Endothelial cell of umbilical vein (primary cell): ENCODE measurements at regions not wholly inside any gene's neighbourhood (a gene's known extent, or its start where the extent isn't known, plus 50 kb on each side); places are given as distances from the start of the nearest gene placed in this dataset.

Experiments
- BruUV-seq: library from RNA; stranded (reverse); fragments of 400-500 nt; replicated peaks from 2 replicates; lab custom pipeline; 2021; lab: Mats Ljungman, UMichigan
- CTCF ChIA-PET: fragments of 300-600, 350-600 bp; sonication (Branson Sonifier 250); formaldehyde crosslinking; loops from one replicate; lab custom pipeline; 2021; ENCODE audit warnings: antibody characterized with exemption, inconsistent platforms; lab: Charles Lee
- POLR2A ChIA-PET: fragments of 300-600, 350-600 bp; sonication (Branson Sonifier 250); formaldehyde crosslinking; loops from one replicate; lab custom pipeline; 2021; ENCODE audit warnings: antibody characterized with exemption, inconsistent platforms; lab: Charles Lee
- DNase-seq: peaks from one replicate; pipeline ENCODE4 v3.0.0-alpha.2; 2011; ENCODE audit warnings: low read depth, low spot score
- FAIRE-seq: peaks from 2 replicates; lab custom pipeline; 2011; peaks lifted over from hg19 to GRCh38; lab: Jason Lieb, UNC
- H2AFZ ChIP-seq: 2 replicates; pipeline ENCODE4 v1.6.0; 2012; ENCODE audit warnings: low read depth, low read length, control low read depth, inconsistent platforms
- H3K27ac ChIP-seq: 2 replicates; pipeline ENCODE4 v1.5.1; 2011; ENCODE audit warnings: low read depth, mild to moderate bottlenecking, control low read depth, low read length, moderate library complexity; ENCODE audit not compliant: insufficient read depth
- H3K27me3 ChIP-seq, 2 experiments: 2 replicates each; pipeline versions ENCODE4 v1.6.0 to v1.6.1; 2011; ENCODE audit warnings: low read length in 2 of 2, mixed read lengths in 1 of 2; ENCODE audit not compliant: control insufficient read depth in 2 of 2, insufficient read depth in 2 of 2
- H3K36me3 ChIP-seq, 2 experiments: 2 replicates in 1 of 2; 3 replicates in 1 of 2; pipeline ENCODE4 v1.5.1; 2011; ENCODE audit warnings: low read length in 2 of 2, mild to moderate bottlenecking in 1 of 2, moderate library complexity in 1 of 2; ENCODE audit not compliant: control insufficient read depth in 2 of 2, insufficient read depth in 2 of 2; ENCODE audit errors: extremely low read depth in 1 of 2
- H3K4me1 ChIP-seq: 3 replicates; pipeline ENCODE4 v1.5.1; 2011; ENCODE audit warnings: mild to moderate bottlenecking, low read length; ENCODE audit not compliant: control insufficient read depth, insufficient read depth; ENCODE audit errors: extremely low read depth
- H3K4me2 ChIP-seq: 2 replicates; pipeline ENCODE4 v1.6.1; 2011; ENCODE audit warnings: low read length, control low read depth, mixed read lengths; ENCODE audit not compliant: insufficient read depth
- H3K4me3 ChIP-seq, 3 experiments: fragments of 200-600 bp in 1 of 3; sonication (generic), shearing (Covaris generic) in 1 of 3; replicated peaks in 1 of 3; 2 replicates each; pipeline ENCODE4 v1.5.1; 2011 to 2016; ENCODE audit warnings: control low read depth in 3 of 3, low read length in 3 of 3, mild to moderate bottlenecking in 2 of 3, inconsistent platforms in 1 of 3, low read depth in 1 of 3, moderate library complexity in 1 of 3; ENCODE audit not compliant: insufficient read depth in 1 of 3
- H3K79me2 ChIP-seq: 2 replicates; pipeline ENCODE4 v1.6.0; 2012; ENCODE audit warnings: low read length, inconsistent platforms; ENCODE audit not compliant: control insufficient read depth, insufficient read depth
- H3K9ac ChIP-seq: replicated peaks from 2 replicates; pipeline ENCODE3; 2011; ENCODE audit warnings: low read length, control low read depth; ENCODE audit not compliant: insufficient read depth; ENCODE audit errors: extremely low read depth
- H3K9me1 ChIP-seq: replicated peaks from 3 replicates; pipeline ENCODE4 v1.6.0; 2011; ENCODE audit warnings: mild to moderate bottlenecking, low read length; ENCODE audit not compliant: control insufficient read depth, insufficient read depth; ENCODE audit errors: extremely low read depth
- H3K9me3 ChIP-seq: replicated peaks from 2 replicates; pipeline ENCODE4 v1.5.1; 2012; ENCODE audit warnings: low read length, inconsistent platforms; ENCODE audit not compliant: control insufficient read depth, insufficient read depth
- H4K20me1 ChIP-seq: replicated peaks from 2 replicates; pipeline ENCODE3; 2011; ENCODE audit warnings: mild to moderate bottlenecking, low read length; ENCODE audit not compliant: control insufficient read depth, insufficient read depth; ENCODE audit errors: extremely low read depth
- EZH2 ChIP-seq: IDR thresholded peaks from 2 replicates; pipeline ENCODE4 v1.6.1; 2012; ENCODE audit warnings: borderline replicate concordance, low read depth, mild to moderate bottlenecking, moderate library complexity, low read length, inconsistent platforms; ENCODE audit not compliant: severe bottlenecking
- FOS ChIP-seq: IDR thresholded peaks from 2 replicates; pipeline ENCODE4 v1.6.1; 2011; ENCODE audit warnings: mild to moderate bottlenecking, low read length, moderate library complexity, borderline replicate concordance; ENCODE audit not compliant: insufficient read depth
- GATA2 ChIP-seq: IDR thresholded peaks from 2 replicates; pipeline ENCODE4 v1.7.0; 2011; ENCODE audit warnings: low read depth, mild to moderate bottlenecking, moderate library complexity, mixed read lengths, low read length; ENCODE audit not compliant: insufficient read length, insufficient read depth
- JUN ChIP-seq: IDR thresholded peaks from 2 replicates; pipeline ENCODE4 v1.6.1; 2011; ENCODE audit warnings: borderline replicate concordance, low read depth; ENCODE audit not compliant: insufficient read length, insufficient read depth
- MYC ChIP-seq: IDR thresholded peaks from one replicate; pipeline ENCODE4 v1.6.1; 2011; ENCODE audit warnings: mild to moderate bottlenecking, low read depth, low read length
- POLR2A ChIP-seq: IDR thresholded peaks from 2 replicates; pipeline ENCODE4 v1.6.1; 2012; ENCODE audit warnings: low read depth, mild to moderate bottlenecking, control low read depth, low read length
- POLR2AphosphoS5 ChIP-seq: IDR thresholded peaks from 2 replicates; pipeline ENCODE4 v1.6.1; 2012; ENCODE audit warnings: low read depth, mild to moderate bottlenecking, control low read depth, low read length, moderate library complexity; ENCODE audit not compliant: insufficient read depth
- dilution Hi-C: fragments of 300-500 bp; cut with MboI; formaldehyde crosslinking; loops from one replicate; pipeline ENCODE4 v1.15.0; 2019; ENCODE audit warnings: low sequenced_read_pairs; ENCODE audit not compliant: extremely low pct_ligation_motif_present
- intact Hi-C: fragments of 100-400 bp; cut with micrococcal nuclease; formaldehyde crosslinking; loops from one replicate; pipeline ENCODE4 v1.10.0; 2022
- TF ChIP-seq, protein P1 (sequence below), 2 donors: IDR thresholded peaks; 1 replicate in 1 of 2; 2 replicates in 1 of 2; pipeline ENCODE4 v1.5.1; 2011; ENCODE audit warnings: low read length in 2 of 2, mild to moderate bottlenecking in 2 of 2, moderate library complexity in 2 of 2, control low read depth in 1 of 2, inconsistent platforms in 1 of 2, low read depth in 1 of 2; ENCODE audit not compliant: insufficient read depth in 1 of 2; ENCODE audit errors: extremely low read depth in 1 of 2
- TF ChIP-seq, protein P2 (sequence below): IDR thresholded peaks from 2 replicates; pipeline ENCODE4 v1.6.1; 2011; ENCODE audit not compliant: insufficient read depth, insufficient read length

DNA sequence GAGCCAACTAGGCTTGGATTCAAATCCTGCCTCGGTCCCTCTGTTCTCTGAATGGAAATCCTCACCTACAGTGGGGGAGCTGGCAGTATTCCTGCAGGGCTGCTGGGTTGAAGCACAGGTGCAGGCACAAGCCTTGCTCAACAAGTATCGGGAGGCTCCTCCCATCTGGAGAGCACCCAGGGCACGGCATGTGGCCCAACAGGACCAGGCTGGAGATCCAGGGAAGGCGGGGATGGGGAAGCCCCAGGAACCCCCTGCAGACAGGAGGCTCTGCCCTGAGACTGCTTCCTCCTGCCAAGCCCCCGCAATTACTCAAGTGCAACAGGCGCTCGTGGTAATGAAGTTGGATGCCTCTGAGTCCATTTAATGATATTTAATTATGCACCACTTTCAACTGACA, 128.0 kb upstream of the VSTM2B start:
- Histone ChIP-seq H3K9me1 (no peaks in the 10 kb centered on the region), H3K4me2 (no peak overlapping the region), H3K36me3 (no peaks in the 10 kb centered on the region)

GRCh38 chr19:29399804-29400203, 126.0 kb upstream of the VSTM2B start:
- BruUV-seq: no TSS peak
- no peak overlapping the region for H3K9ac ChIP-seq
- H3K9me3 ChIP-seq: peaks cover 2% of the 10 kb centered on the region
- no peaks in the 10 kb centered on the region for H3K9me1 ChIP-seq
- H3K27me3 ChIP-seq: no peaks in the 10 kb centered on the region
- CTCF ChIA-PET: no interaction called here
- H3K4me3 ChIP-seq: no peak overlapping the region
- H4K20me1 ChIP-seq: no peaks in the 10 kb centered on the region
- no peak overlapping the region for H3K4me2 ChIP-seq
- H3K4me1 ChIP-seq: no peaks in the 10 kb centered on the region
- FAIRE-seq: no peak
- no peak for DNase-seq
- intact Hi-C loops: no loop called here
- POLR2A ChIA-PET: no interaction called here
- dilution Hi-C loops: no loop called here
- H3K27ac ChIP-seq: no peak overlapping the region
- no peaks in the 10 kb centered on the region for H3K36me3 ChIP-seq
- TF ChIP-seq, protein P1, sequence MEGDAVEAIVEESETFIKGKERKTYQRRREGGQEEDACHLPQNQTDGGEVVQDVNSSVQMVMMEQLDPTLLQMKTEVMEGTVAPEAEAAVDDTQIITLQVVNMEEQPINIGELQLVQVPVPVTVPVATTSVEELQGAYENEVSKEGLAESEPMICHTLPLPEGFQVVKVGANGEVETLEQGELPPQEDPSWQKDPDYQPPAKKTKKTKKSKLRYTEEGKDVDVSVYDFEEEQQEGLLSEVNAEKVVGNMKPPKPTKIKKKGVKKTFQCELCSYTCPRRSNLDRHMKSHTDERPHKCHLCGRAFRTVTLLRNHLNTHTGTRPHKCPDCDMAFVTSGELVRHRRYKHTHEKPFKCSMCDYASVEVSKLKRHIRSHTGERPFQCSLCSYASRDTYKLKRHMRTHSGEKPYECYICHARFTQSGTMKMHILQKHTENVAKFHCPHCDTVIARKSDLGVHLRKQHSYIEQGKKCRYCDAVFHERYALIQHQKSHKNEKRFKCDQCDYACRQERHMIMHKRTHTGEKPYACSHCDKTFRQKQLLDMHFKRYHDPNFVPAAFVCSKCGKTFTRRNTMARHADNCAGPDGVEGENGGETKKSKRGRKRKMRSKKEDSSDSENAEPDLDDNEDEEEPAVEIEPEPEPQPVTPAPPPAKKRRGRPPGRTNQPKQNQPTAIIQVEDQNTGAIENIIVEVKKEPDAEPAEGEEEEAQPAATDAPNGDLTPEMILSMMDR (IDR thresholded peaks at IDR 0.05; ENCODE audit: extremely low read depth in 1 of 2, insufficient read depth in 1 of 2, low read depth in 1 of 2, low read length in 2 of 2): no peak
- TF ChIP-seq GATA2 (no peak), FOS (no peak), MYC (no peak), POLR2A (no peak), EZH2 (no peak), POLR2AphosphoS5 (no peak), JUN (no peak)
- TF ChIP-seq, protein P2, sequence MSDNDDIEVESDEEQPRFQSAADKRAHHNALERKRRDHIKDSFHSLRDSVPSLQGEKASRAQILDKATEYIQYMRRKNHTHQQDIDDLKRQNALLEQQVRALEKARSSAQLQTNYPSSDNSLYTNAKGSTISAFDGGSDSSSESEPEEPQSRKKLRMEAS: no peak
- no peak overlapping the region for H2AFZ ChIP-seq
- H3K79me2 ChIP-seq: no peaks in the 10 kb centered on the region

More for the DNA sequence above, 128.0 kb upstream of the VSTM2B start:
- TF ChIP-seq FOS: no peak
- H3K4me1 ChIP-seq: no peaks in the 10 kb centered on the region
- H3K27me3 ChIP-seq: no peaks in the 10 kb centered on the region
- no peak overlapping the region for H3K4me3 ChIP-seq
- no peaks in the 10 kb centered on the region for H3K79me2 ChIP-seq
- DNase-seq (no peak), FAIRE-seq (no peak)
- H3K9me3 ChIP-seq: peaks cover 2% of the 10 kb centered on the region
- CTCF ChIA-PET: no interaction called here
- H2AFZ ChIP-seq: no peak overlapping the region
- POLR2A ChIA-PET: no interaction called here
- no peak overlapping the region for H3K9ac ChIP-seq
- H4K20me1 ChIP-seq: no peaks in the 10 kb centered on the region
- intact Hi-C loops: no loop called here
- dilution Hi-C loops: no loop called here
- no TSS peak for BruUV-seq
- H3K27ac ChIP-seq: no peak overlapping the region
